Prostate gland (tissue), 2 donors: ENCODE measurements at regions not wholly inside any gene's neighbourhood (a gene's known extent, or its start where the extent isn't known, plus 50 kb on each side); places are given as distances from the start of the nearest gene placed in this dataset.

Source experiments
- POLR2A ChIP-seq: fragments of 450-650 bp; IDR thresholded peaks from one replicate; pipeline ENCODE4 v1.6.1; 2016; ENCODE audit warnings: antibody characterized with exemption, mild to moderate bottlenecking
- POLR2AphosphoS5 ChIP-seq: sonication (generic); formaldehyde crosslinking; IDR thresholded peaks from one replicate; pipeline ENCODE4 v1.6.1; 2017; ENCODE audit warnings: antibody characterized with exemption
- TF ChIP-seq, protein P1 (sequence below), 4 experiments: fragments of 200-600 bp in 2 of 4; fragments of 450-650 bp in 2 of 4; sonication (generic) in 2 of 4; IDR thresholded peaks; 1 replicate in 3 of 4; 2 replicates in 1 of 4; pipeline ENCODE4 v1.5.1; 2016 to 2019; ENCODE audit warnings: antibody characterized with exemption in 4 of 4, mild to moderate bottlenecking in 2 of 4, moderate library complexity in 2 of 4

DNA sequence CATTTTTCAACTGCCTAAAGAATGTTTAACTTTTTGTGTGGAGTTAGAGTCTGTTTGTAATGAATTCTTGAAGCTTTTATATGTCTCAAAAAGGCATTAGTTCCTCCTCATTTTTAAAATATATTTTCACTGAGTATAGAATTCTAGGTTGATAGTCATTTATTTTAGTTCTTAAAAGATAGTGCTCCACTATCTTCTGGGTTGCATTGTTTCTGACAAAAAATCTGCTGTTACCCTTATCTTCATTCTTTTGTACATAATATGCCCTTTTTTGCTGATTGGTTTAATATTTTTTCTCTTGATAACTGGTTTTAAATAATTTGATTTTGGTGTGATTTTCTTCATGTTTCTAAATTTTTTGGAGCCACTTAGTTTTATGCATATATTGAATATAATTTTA, 754.7 kb upstream of the GYPC start:
- TF ChIP-seq, protein P1, sequence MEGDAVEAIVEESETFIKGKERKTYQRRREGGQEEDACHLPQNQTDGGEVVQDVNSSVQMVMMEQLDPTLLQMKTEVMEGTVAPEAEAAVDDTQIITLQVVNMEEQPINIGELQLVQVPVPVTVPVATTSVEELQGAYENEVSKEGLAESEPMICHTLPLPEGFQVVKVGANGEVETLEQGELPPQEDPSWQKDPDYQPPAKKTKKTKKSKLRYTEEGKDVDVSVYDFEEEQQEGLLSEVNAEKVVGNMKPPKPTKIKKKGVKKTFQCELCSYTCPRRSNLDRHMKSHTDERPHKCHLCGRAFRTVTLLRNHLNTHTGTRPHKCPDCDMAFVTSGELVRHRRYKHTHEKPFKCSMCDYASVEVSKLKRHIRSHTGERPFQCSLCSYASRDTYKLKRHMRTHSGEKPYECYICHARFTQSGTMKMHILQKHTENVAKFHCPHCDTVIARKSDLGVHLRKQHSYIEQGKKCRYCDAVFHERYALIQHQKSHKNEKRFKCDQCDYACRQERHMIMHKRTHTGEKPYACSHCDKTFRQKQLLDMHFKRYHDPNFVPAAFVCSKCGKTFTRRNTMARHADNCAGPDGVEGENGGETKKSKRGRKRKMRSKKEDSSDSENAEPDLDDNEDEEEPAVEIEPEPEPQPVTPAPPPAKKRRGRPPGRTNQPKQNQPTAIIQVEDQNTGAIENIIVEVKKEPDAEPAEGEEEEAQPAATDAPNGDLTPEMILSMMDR (IDR thresholded peaks at IDR 0.05) = no peak
- TF ChIP-seq POLR2AphosphoS5 (no peak), POLR2A (no peak)
